ENCODE measurements at regions not wholly inside any gene's neighbourhood (a gene's known extent, or its start where the extent isn't known, plus 50 kb on each side); places are given as distances from the start of the nearest gene placed in this dataset.

GRCh38 chr22:49263101-49263500, 564.6 kb downstream of the BRD1 start:
- no peak for DNase-seq
- Histone ChIP-seq H3K4me2 (ENCODE audit: low read depth, low read length) (no peak overlapping the region), H3K27me3 (ENCODE audit: control insufficient read depth, insufficient read depth, low read length) (no peaks in the 10 kb centered on the region), H4K91ac (ENCODE audit: insufficient read depth, low read depth, low read length) (no peak overlapping the region), H3K9me1 (ENCODE audit: insufficient read depth, low read length) (no peaks in the 10 kb centered on the region), H3K9me3 (ENCODE audit: control insufficient read depth, insufficient read depth, low read length) (peaks cover 46% of the 10 kb centered on the region), H2BK20ac (ENCODE audit: low read depth, low read length) (no peak overlapping the region), H2BK120ac (ENCODE audit: low read depth, low read length) (no peak overlapping the region), H4K5ac (ENCODE audit: low read depth, low read length) (no peak overlapping the region), H2AK9ac (replicated peaks; ENCODE audit: low read depth, low read length, poor library complexity) (no peak overlapping the region), H2AK5ac (ENCODE audit: low read depth, low read length) (no peak overlapping the region), H3K18ac (ENCODE audit: low read depth, low read length) (no peak overlapping the region), H3K9ac (ENCODE audit: low read depth, low read length) (no peak overlapping the region), H4K20me1 (ENCODE audit: insufficient read depth, low read length) (no peaks in the 10 kb centered on the region), H3K23ac (ENCODE audit: low read depth, low read length) (no peak overlapping the region), H2BK15ac (ENCODE audit: low read depth, low read length) (no peak overlapping the region), H3K27ac (ENCODE audit: insufficient read depth, low read length) (no peak overlapping the region), H3K14ac (replicated peaks; ENCODE audit: low read depth, low read length) (no peak overlapping the region), H4K8ac (ENCODE audit: low read depth in 2 of 2, low read length in 2 of 2) (no peak overlapping the region), H3K36me3 (ENCODE audit: control insufficient read depth, insufficient read depth, low read length) (no peaks in the 10 kb centered on the region), H2BK5ac (ENCODE audit: low read depth, low read length, poor library complexity, severe bottlenecking) (no peak overlapping the region), H2AFZ (replicated peaks; ENCODE audit: low read length, poor library complexity) (no peak overlapping the region), H3K4me1 (ENCODE audit: control insufficient read depth, insufficient read depth, low read length) (no peaks in the 10 kb centered on the region), H3K79me1 (ENCODE audit: low read depth in 1 of 2, low read length in 2 of 2) (no peaks in the 10 kb centered on the region), H3K4me3 (ENCODE audit: insufficient read depth, low read depth, low read length) (no peak overlapping the region), H3K4ac (ENCODE audit: low read depth, low read length) (no peak overlapping the region), H3K56ac (ENCODE audit: extremely low read depth, insufficient read depth, low read length) (no peak overlapping the region)
- ChIA-PET CTCF (no interaction called here), POLR2A (ENCODE audit: unreplicated experiment) (no interaction called here)
- no peak for TF ChIP-seq RAD21 (IDR thresholded peaks at IDR 0.05; ENCODE audit: low read length)
- no peak for TF ChIP-seq ELK1 (IDR thresholded peaks at IDR 0.05; ENCODE audit: borderline replicate concordance, low read depth, low read length)
- no peak for TF ChIP-seq MAZ (IDR thresholded peaks at IDR 0.05; ENCODE audit: borderline replicate concordance, low read depth, low read length)
- TF ChIP-seq POLR2A (IDR thresholded peaks at IDR 0.05; ENCODE audit: low read depth, low read length), result no peak
- no peak for TF ChIP-seq MAFK (IDR thresholded peaks at IDR 0.05; ENCODE audit: low read depth, low read length)
- TF ChIP-seq RFX5 (IDR thresholded peaks at IDR 0.05; ENCODE audit: low read depth, low read length), result no peak
- TF ChIP-seq CTCF (conservative IDR thresholded peaks at IDR 0.05; ENCODE audit: low read depth, low read length), result no peak
- TF ChIP-seq BHLHE40 (IDR thresholded peaks at IDR 0.05; ENCODE audit: low read depth, low read length), result no peak
- no peak for TF ChIP-seq NFE2L2 (IDR thresholded peaks at IDR 0.05; ENCODE audit: low read depth, low read length)
- TF ChIP-seq RCOR1 (IDR thresholded peaks at IDR 0.05; ENCODE audit: insufficient replicate concordance, low read length), result no peak
- TF ChIP-seq CEBPB (IDR thresholded peaks at IDR 0.05; ENCODE audit: low read depth, low read length), result no peak
- no peak for TF ChIP-seq MXI1 (IDR thresholded peaks at IDR 0.05; ENCODE audit: borderline replicate concordance, low read depth, low read length)
- no peak for TF ChIP-seq SMC3 (IDR thresholded peaks at IDR 0.05; ENCODE audit: low read depth, low read length)
- TF ChIP-seq FOS (IDR thresholded peaks at IDR 0.05; ENCODE audit: low read depth, low read length), result no peak
- no peak for TF ChIP-seq CHD1 (IDR thresholded peaks at IDR 0.05; ENCODE audit: low read depth, low read length)
- no peak for ATAC-seq (ENCODE audit: low read depth)
- no TSS peak for BruUV-seq (replicated peaks)
- in situ Hi-C loops (cut with MboI; ENCODE audit: low sequenced_read_pairs) (no loop called here), intact Hi-C loops (cut with micrococcal nuclease) (no loop called here), dilution Hi-C loops (cut with HindIII; ENCODE audit: low sequenced_read_pairs, unreplicated experiment) (no loop called here)
- WGBS, 2 experiments (ENCODE audit: extremely low coverage in 2 of 2, insufficient read length in 1 of 2), result no CpG with 5 or more reads among the region's 15 CpGs

Data from IMR-90 (cell line).